K562 (cell line): ENCODE measurements at regions not wholly inside any gene's neighbourhood (a gene's known extent, or its start where the extent isn't known, plus 50 kb on each side); places are given as distances from the start of the nearest gene placed in this dataset.

Experiments used
- BACH1 ChIP-seq: fragments of 200-800 bp; sonication (Bioruptor generic); IDR thresholded peaks from 2 replicates; pipeline ENCODE4 v1.6.1; 2016; ENCODE audit warnings: missing genetic modification characterization, missing compliant biosample characterization
- CBX3 ChIP-seq, 2 experiments: IDR thresholded peaks; 1 replicate in 1 of 2; 2 replicates in 1 of 2; pipeline ENCODE4 v1.6.1; 2012; ENCODE audit warnings: inconsistent platforms in 2 of 2, low read length in 2 of 2, borderline replicate concordance in 1 of 2, control low read depth in 1 of 2
- CREB1 ChIP-seq, 2 experiments: sonication (generic) in 1 of 2; formaldehyde crosslinking in 1 of 2; IDR thresholded peaks; 2 replicates each; pipeline versions ENCODE4 v1.6.1 to v1.8.0; 2012 to 2022; ENCODE audit warnings: inconsistent platforms in 1 of 2, mild to moderate bottlenecking in 1 of 2, missing genetic modification reagents in 1 of 2, moderate library complexity in 1 of 2
- HNRNPL ChIP-seq: fragments of 200-400 bp; formaldehyde crosslinking; IDR thresholded peaks from 2 replicates; pipeline ENCODE4 v1.6.1; 2017; ENCODE audit warnings: low read depth, mild to moderate bottlenecking, low read length
- POLR3G ChIP-seq: IDR thresholded peaks from 2 replicates; pipeline ENCODE4 v1.6.1; 2011; ENCODE audit not compliant: insufficient read length, insufficient replicate concordance; ENCODE audit errors: extremely low read depth
- SMAD4 ChIP-seq: fragments of 250-450 bp; sonication (Bioruptor Pico); conservative IDR thresholded peaks from 2 replicates; pipeline ENCODE4 v1.8.0; 2021; ENCODE audit warnings: inconsistent platforms, mild to moderate bottlenecking, moderate library complexity
- SMC3 ChIP-seq: conservative IDR thresholded peaks from 2 replicates; pipeline ENCODE4 v1.6.1; 2011; ENCODE audit warnings: low read depth, low read length, improper control_type of control experiment; ENCODE audit not compliant: insufficient read depth
- SP2 ChIP-seq: IDR thresholded peaks from 2 replicates; pipeline ENCODE4 v1.6.1; 2011; ENCODE audit warnings: mild to moderate bottlenecking, low read depth, low read length, moderate library complexity; ENCODE audit not compliant: poor library complexity, severe bottlenecking; ENCODE audit errors: extremely low read depth
- TEAD1 ChIP-seq, 2 experiments: fragments of 450-650 bp in 1 of 2; sonication (generic) in 1 of 2; formaldehyde crosslinking; IDR thresholded peaks; 2 replicates each; pipeline versions ENCODE4 v1.4.0 to v1.8.0; 2020 to 2022; ENCODE audit warnings: mild to moderate bottlenecking in 2 of 2, missing genetic modification reagents in 1 of 2
- TRIM28 ChIP-seq: fragments of 450-650 bp; IDR thresholded peaks from 2 replicates; pipeline ENCODE4 v1.6.1; 2017
- ZNF140 ChIP-seq: fragments of 250-450 bp; sonication (Bioruptor Pico); IDR thresholded peaks from 2 replicates; pipeline ENCODE4 v1.8.0; 2021; ENCODE audit warnings: moderate library complexity, mild to moderate bottlenecking, inconsistent platforms
- ZNF143 ChIP-seq: sonication (generic); formaldehyde crosslinking; IDR thresholded peaks from 2 replicates; pipeline ENCODE4 v1.9.0; 2022; ENCODE audit warnings: mild to moderate bottlenecking, missing genetic modification reagents
- ZNF316 ChIP-seq: fragments of 450-650 bp; IDR thresholded peaks from 2 replicates; pipeline ENCODE4 v1.6.1; 2016
- TF ChIP-seq, protein P1 (sequence below): fragments of 200-800 bp; sonication (Bioruptor generic); IDR thresholded peaks from 2 replicates; pipeline ENCODE4 v1.6.1; 2016; ENCODE audit warnings: missing genetic modification characterization, missing compliant biosample characterization
- TF ChIP-seq, protein P2 (sequence below): sonication (generic); formaldehyde crosslinking; IDR thresholded peaks from 2 replicates; pipeline ENCODE4 v1.8.0; 2022; ENCODE audit warnings: mild to moderate bottlenecking, low read depth, missing genetic modification reagents
- TF ChIP-seq, protein P3 (sequence below): fragments of 450-650 bp; formaldehyde crosslinking; IDR thresholded peaks from 2 replicates; pipeline ENCODE4 v1.4.0; 2022; ENCODE audit warnings: mild to moderate bottlenecking, moderate library complexity
- TF ChIP-seq, protein P4 (sequence below): sonication (generic); formaldehyde crosslinking; IDR thresholded peaks from 2 replicates; pipeline ENCODE4 v1.4.0; 2020; ENCODE audit warnings: mild to moderate bottlenecking, missing genetic modification reagents
- TF ChIP-seq, protein P5 (sequence below), 2 experiments: IDR thresholded peaks; 2 replicates each; pipeline ENCODE4 v1.6.1; 2011; ENCODE audit warnings: borderline replicate concordance in 1 of 2, control low read depth in 1 of 2, low read depth in 1 of 2, low read length in 1 of 2, mild to moderate bottlenecking in 1 of 2, mixed read lengths in 1 of 2, moderate library complexity in 1 of 2; ENCODE audit not compliant: insufficient read depth in 1 of 2, insufficient read length in 1 of 2, poor library complexity in 1 of 2, severe bottlenecking in 1 of 2; ENCODE audit errors: extremely low read depth in 1 of 2

DNA sequence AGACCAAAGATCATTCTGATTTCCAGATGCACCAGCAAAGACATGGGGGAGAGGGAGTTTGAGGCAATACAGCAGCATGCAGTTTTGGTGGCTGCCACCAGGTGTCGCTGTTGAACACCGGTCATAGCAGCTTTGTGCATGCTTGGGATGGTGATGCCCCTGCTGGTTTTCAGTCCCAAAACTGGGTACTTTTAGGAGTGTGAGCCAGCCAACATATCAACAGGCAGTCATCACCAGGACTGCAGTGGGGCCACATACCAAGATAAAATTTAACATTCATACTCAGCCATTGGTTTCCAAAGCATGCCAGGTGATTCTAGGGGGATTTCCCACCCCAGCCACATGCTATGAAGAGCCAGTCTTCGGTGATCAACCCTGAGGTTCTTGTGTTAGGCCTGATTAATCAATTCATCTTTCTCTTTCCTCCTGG lies 64.2 kb downstream of the PHETA1 start (continued):
- TF ChIP-seq, protein P1, sequence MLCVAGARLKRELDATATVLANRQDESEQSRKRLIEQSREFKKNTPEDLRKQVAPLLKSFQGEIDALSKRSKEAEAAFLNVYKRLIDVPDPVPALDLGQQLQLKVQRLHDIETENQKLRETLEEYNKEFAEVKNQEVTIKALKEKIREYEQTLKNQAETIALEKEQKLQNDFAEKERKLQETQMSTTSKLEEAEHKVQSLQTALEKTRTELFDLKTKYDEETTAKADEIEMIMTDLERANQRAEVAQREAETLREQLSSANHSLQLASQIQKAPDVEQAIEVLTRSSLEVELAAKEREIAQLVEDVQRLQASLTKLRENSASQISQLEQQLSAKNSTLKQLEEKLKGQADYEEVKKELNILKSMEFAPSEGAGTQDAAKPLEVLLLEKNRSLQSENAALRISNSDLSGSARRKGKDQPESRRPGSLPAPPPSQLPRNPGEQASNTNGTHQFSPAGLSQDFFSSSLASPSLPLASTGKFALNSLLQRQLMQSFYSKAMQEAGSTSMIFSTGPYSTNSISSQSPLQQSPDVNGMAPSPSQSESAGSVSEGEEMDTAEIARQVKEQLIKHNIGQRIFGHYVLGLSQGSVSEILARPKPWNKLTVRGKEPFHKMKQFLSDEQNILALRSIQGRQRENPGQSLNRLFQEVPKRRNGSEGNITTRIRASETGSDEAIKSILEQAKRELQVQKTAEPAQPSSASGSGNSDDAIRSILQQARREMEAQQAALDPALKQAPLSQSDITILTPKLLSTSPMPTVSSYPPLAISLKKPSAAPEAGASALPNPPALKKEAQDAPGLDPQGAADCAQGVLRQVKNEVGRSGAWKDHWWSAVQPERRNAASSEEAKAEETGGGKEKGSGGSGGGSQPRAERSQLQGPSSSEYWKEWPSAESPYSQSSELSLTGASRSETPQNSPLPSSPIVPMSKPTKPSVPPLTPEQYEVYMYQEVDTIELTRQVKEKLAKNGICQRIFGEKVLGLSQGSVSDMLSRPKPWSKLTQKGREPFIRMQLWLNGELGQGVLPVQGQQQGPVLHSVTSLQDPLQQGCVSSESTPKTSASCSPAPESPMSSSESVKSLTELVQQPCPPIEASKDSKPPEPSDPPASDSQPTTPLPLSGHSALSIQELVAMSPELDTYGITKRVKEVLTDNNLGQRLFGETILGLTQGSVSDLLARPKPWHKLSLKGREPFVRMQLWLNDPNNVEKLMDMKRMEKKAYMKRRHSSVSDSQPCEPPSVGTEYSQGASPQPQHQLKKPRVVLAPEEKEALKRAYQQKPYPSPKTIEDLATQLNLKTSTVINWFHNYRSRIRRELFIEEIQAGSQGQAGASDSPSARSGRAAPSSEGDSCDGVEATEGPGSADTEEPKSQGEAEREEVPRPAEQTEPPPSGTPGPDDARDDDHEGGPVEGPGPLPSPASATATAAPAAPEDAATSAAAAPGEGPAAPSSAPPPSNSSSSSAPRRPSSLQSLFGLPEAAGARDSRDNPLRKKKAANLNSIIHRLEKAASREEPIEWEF = no peak
- TF ChIP-seq, protein P2, sequence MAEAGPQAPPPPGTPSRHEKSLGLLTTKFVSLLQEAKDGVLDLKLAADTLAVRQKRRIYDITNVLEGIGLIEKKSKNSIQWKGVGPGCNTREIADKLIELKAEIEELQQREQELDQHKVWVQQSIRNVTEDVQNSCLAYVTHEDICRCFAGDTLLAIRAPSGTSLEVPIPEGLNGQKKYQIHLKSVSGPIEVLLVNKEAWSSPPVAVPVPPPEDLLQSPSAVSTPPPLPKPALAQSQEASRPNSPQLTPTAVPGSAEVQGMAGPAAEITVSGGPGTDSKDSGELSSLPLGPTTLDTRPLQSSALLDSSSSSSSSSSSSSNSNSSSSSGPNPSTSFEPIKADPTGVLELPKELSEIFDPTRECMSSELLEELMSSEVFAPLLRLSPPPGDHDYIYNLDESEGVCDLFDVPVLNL (CRISPR knock-in tag) = no peak
- no peak for TF ChIP-seq TEAD1 (CRISPR knock-in tag; IDR thresholded peaks at IDR 0.05)
- TF ChIP-seq ZNF316 = no peak
- TF ChIP-seq CBX3 (IDR thresholded peaks at IDR 0.05; ENCODE audit: borderline replicate concordance in 1 of 2, low read length in 2 of 2) = peak; percentile 48 to 100
- no peak for TF ChIP-seq POLR3G
- no peak for TF ChIP-seq HNRNPL
- TF ChIP-seq ZNF140 (CRISPR knock-in tag) = no peak
- TF ChIP-seq SMAD4 (CRISPR knock-in tag) = no peak
- no peak for TF ChIP-seq ZNF143
- TF ChIP-seq SP2 = no peak
- no peak for TF ChIP-seq CREB1 (IDR thresholded peaks at IDR 0.05)
- no peak for TF ChIP-seq CREB1 (CRISPR knock-in tag; IDR thresholded peaks at IDR 0.05)
- no peak for TF ChIP-seq BACH1
- TF ChIP-seq, protein P3, sequence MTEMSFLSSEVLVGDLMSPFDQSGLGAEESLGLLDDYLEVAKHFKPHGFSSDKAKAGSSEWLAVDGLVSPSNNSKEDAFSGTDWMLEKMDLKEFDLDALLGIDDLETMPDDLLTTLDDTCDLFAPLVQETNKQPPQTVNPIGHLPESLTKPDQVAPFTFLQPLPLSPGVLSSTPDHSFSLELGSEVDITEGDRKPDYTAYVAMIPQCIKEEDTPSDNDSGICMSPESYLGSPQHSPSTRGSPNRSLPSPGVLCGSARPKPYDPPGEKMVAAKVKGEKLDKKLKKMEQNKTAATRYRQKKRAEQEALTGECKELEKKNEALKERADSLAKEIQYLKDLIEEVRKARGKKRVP (CRISPR knock-in tag) = no peak
- TF ChIP-seq SMC3 = 0 out of 2 replicates have a peak, but pooled peaks have one; percentile 42
- TF ChIP-seq TRIM28 = peak; percentile 100
- TF ChIP-seq, protein P4, sequence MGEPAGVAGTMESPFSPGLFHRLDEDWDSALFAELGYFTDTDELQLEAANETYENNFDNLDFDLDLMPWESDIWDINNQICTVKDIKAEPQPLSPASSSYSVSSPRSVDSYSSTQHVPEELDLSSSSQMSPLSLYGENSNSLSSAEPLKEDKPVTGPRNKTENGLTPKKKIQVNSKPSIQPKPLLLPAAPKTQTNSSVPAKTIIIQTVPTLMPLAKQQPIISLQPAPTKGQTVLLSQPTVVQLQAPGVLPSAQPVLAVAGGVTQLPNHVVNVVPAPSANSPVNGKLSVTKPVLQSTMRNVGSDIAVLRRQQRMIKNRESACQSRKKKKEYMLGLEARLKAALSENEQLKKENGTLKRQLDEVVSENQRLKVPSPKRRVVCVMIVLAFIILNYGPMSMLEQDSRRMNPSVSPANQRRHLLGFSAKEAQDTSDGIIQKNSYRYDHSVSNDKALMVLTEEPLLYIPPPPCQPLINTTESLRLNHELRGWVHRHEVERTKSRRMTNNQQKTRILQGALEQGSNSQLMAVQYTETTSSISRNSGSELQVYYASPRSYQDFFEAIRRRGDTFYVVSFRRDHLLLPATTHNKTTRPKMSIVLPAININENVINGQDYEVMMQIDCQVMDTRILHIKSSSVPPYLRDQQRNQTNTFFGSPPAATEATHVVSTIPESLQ (CRISPR knock-in tag) = no peak
- TF ChIP-seq, protein P5, sequence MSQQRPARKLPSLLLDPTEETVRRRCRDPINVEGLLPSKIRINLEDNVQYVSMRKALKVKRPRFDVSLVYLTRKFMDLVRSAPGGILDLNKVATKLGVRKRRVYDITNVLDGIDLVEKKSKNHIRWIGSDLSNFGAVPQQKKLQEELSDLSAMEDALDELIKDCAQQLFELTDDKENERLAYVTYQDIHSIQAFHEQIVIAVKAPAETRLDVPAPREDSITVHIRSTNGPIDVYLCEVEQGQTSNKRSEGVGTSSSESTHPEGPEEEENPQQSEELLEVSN (IDR thresholded peaks at IDR 0.05; ENCODE audit: borderline replicate concordance in 1 of 2, extremely low read depth in 1 of 2, insufficient read depth in 1 of 2, insufficient read length in 1 of 2, low read depth in 1 of 2, low read length in 1 of 2, poor library complexity in 1 of 2, severe bottlenecking in 1 of 2) = no peak
